Naive thymus-derived CD4-positive, alpha-beta T cell (primary cell): ENCODE measurements at regions not wholly inside any gene's neighbourhood (a gene's known extent, or its start where the extent isn't known, plus 50 kb on each side); places are given as distances from the start of the nearest gene placed in this dataset.
A peak's percentile ranks its signal among the peaks of the same experiment; 100 is the strongest.

Experiments used
- ATAC-seq: fragments of 150-1000 bp; cut with Tn5 transposase; 2 replicates; pipeline ENCODE4 v1.10.0; 2021; ENCODE audit warnings: mild to moderate bottlenecking, moderate library complexity
- CTCF ChIA-PET: fragments of 350-600 bp; sonication (Branson Sonifier 250); formaldehyde crosslinking; loops from one replicate; lab custom pipeline; 2021; ENCODE audit warnings: antibody characterized with exemption; lab: Charles Lee
- POLR2A ChIA-PET: fragments of 350-600 bp; sonication (Branson Sonifier 250); formaldehyde crosslinking; loops from one replicate; lab custom pipeline; 2021; ENCODE audit warnings: antibody characterized with exemption, inconsistent platforms; lab: Charles Lee
- DNase-seq, 9 donors: peaks; one replicate each; pipeline versions ENCODE4 v3.0.0 to v3.0.0-alpha.2; 2020 to 2022; ENCODE audit warnings: mixed read lengths in 1 of 9
- H3K27ac ChIP-seq: one replicate; pipeline ENCODE4 v1.7.0; 2013; ENCODE audit warnings: mild to moderate bottlenecking, low read depth, low read length, moderate library complexity
- H3K27me3 ChIP-seq, 2 donors: one replicate each; pipeline ENCODE4 v1.7.0; 2013; ENCODE audit warnings: low read length in 2 of 2, mild to moderate bottlenecking in 2 of 2, moderate library complexity in 2 of 2; ENCODE audit not compliant: control insufficient read depth in 2 of 2, insufficient read depth in 2 of 2
- H3K36me3 ChIP-seq, 3 experiments: 1 replicate in 2 of 3; 2 replicates in 1 of 3; pipeline ENCODE4 v1.7.0; 2013; ENCODE audit warnings: low read length in 3 of 3, mild to moderate bottlenecking in 3 of 3, moderate library complexity in 1 of 3; ENCODE audit not compliant: insufficient read depth in 3 of 3, control insufficient read depth in 2 of 3
- H3K4me1 ChIP-seq, 2 donors: one replicate each; pipeline ENCODE4 v1.7.0; 2013; ENCODE audit warnings: low read length in 2 of 2, mild to moderate bottlenecking in 2 of 2, moderate library complexity in 1 of 2; ENCODE audit not compliant: control insufficient read depth in 2 of 2, insufficient read depth in 2 of 2
- H3K4me3 ChIP-seq: 2 replicates; pipeline ENCODE4 v1.7.0; 2013; ENCODE audit warnings: mild to moderate bottlenecking, low read length
- H3K9me3 ChIP-seq, 3 experiments: 1 replicate in 2 of 3; 2 replicates in 1 of 3; pipeline ENCODE4 v1.7.0; 2013; ENCODE audit warnings: low read length in 3 of 3; ENCODE audit not compliant: control insufficient read depth in 2 of 3
- H3K27ac Mint-ChIP-seq, 9 donors: one replicate each; pipeline ENCODE4 v1.8.0; 2020 to 2022; ENCODE audit warnings: mixed read lengths in 9 of 9, mild to moderate bottlenecking in 8 of 9, moderate library complexity in 5 of 9, inconsistent platforms in 2 of 9
- H3K27me3 Mint-ChIP-seq, 5 donors: one replicate each; pipeline ENCODE4 v1.8.0; 2021 to 2022; ENCODE audit warnings: mixed read lengths in 5 of 5, mild to moderate bottlenecking in 1 of 5
- H3K36me3 Mint-ChIP-seq, 5 donors: one replicate each; pipeline ENCODE4 v1.8.0; 2020 to 2022; ENCODE audit warnings: mixed read lengths in 5 of 5, mild to moderate bottlenecking in 3 of 5, inconsistent platforms in 1 of 5
- H3K4me1 Mint-ChIP-seq, 7 donors: one replicate each; pipeline ENCODE4 v1.8.0; 2020 to 2022; ENCODE audit warnings: mixed read lengths in 7 of 7, mild to moderate bottlenecking in 3 of 7, inconsistent platforms in 1 of 7
- H3K4me3 Mint-ChIP-seq, 10 donors: one replicate each; pipeline ENCODE4 v1.8.0; 2020 to 2022; ENCODE audit warnings: mild to moderate bottlenecking in 10 of 10, mixed read lengths in 10 of 10, moderate library complexity in 6 of 10, inconsistent platforms in 2 of 10
- H3K9me3 Mint-ChIP-seq, 11 donors: one replicate each; pipeline ENCODE4 v1.8.0; 2020 to 2022; ENCODE audit warnings: mixed read lengths in 11 of 11, mild to moderate bottlenecking in 4 of 11, inconsistent platforms in 1 of 11, moderate library complexity in 1 of 11
- intact Hi-C, 2 donors: fragments of 100-400 bp; cut with micrococcal nuclease; formaldehyde crosslinking; loops; one replicate each; pipeline ENCODE4 v1.15.1; 2023

DNA sequence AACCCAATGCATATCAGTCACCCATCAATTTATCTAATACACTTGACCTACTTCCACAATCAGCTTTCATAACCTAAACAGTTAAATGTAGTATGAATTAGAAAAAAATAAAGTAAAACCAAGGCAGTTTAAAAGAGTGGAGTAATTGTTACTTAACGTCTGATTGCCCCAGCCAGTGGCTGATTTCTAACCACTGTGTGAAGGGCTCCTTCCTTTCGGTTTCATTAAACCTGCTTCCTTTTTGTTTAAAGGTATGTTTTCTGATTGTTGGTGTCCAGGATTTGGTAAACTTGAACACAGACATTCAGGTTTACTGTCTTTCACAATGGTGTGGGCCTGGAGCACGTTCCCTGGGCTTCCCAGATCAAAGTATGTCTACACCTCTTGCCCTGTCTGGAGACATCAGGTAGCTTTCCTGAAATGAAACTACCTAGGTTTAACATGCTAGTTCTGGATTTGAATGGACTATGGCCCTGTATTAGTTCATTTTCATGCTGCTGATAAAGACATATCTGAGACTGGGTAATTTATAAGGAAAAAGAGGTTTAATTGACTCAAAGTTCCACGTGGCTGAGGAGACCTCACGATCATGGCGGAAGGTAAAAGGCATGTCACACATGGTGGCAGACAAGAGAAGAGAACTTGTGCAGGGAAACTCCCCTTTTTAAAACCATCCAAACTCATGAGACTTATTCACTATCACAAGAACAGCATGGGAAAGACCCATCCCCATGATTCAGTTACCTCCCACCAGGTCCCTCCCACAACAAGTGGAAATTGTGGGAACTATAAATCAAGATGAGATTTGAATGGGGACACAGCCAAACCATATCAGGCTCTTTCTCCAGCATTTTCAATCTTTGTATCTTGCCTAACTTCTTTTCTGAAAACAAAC is 605.2 kb upstream of the ID2 start:
- Mint-ChIP-seq H3K4me3 (no peak overlapping the region), H3K27me3 (no peaks in the 10 kb centered on the region), H3K4me1 (peaks cover 0 to 10% (median 5%) of the 10 kb centered on the region in 7 donors), H3K36me3 (peaks cover 4 to 29% (median 11%) of the 10 kb centered on the region in 5 donors), H3K9me3 (peaks cover 0 to 25% (median 15%) of the 10 kb centered on the region in 11 donors), H3K27ac (peak overlapping the region in 1 of 9 donors; percentile 25)
- Histone ChIP-seq H3K36me3 (no peaks in the 10 kb centered on the region), H3K27me3 (no peaks in the 10 kb centered on the region), H3K27ac (no peak overlapping the region), H3K4me3 (no peak overlapping the region), H3K4me1 (no peaks in the 10 kb centered on the region), H3K9me3 (peaks cover 0 to 9% (median 0%) of the 10 kb centered on the region in 3 experiments)
- ATAC-seq (peak; percentile 58), DNase-seq (no peak)
- CTCF ChIA-PET: interaction anchor here (0.6 kb wide), 1 partner anchor 18 kb away, joined by 6 read pairs; no protein-coding TSS in a partner anchor
- POLR2A ChIA-PET: no interaction called here
- intact Hi-C loops: no loop called here

DNA sequence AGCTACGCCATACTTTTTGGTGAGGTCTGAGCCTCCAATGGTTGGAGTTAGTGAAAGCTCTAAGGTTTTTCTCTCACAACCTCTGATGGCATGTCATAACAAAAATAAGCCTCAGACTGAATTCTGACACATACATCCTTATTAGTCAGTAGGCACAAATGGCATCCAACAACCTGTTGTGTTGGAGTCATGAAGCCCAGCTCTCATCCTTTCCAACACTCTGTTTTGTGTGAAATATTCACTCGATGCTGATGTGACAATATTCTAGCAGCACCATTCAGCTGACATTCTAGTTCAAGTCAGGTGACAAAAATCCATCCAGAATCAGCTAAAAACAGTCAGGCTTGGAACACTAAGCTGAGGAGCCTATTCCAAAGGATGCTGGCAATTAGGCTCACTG is 603.2 kb upstream of the ID2 start:
- Histone ChIP-seq H3K27ac (no peak overlapping the region), H3K9me3 (peaks cover 0 to 9% (median 0%) of the 10 kb centered on the region in 3 experiments), H3K36me3 (no peaks in the 10 kb centered on the region), H3K4me1 (no peaks in the 10 kb centered on the region), H3K27me3 (no peaks in the 10 kb centered on the region), H3K4me3 (no peak overlapping the region)
- CTCF ChIA-PET: interaction anchor here (0.7 kb wide), 1 partner anchor 32 kb away, joined by 3 read pairs; no protein-coding TSS in a partner anchor
- Mint-ChIP-seq H3K36me3 (peaks cover 4 to 31% (median 11%) of the 10 kb centered on the region in 5 donors), H3K4me1 (peaks cover 0 to 10% (median 5%) of the 10 kb centered on the region in 7 donors), H3K4me3 (no peak overlapping the region), H3K9me3 (peaks cover 0 to 25% (median 15%) of the 10 kb centered on the region in 11 donors), H3K27ac (no peak overlapping the region), H3K27me3 (no peaks in the 10 kb centered on the region)
- POLR2A ChIA-PET: no interaction called here
- DNase-seq (no peak), ATAC-seq (no peak)
- intact Hi-C loops: no loop called here

DNA sequence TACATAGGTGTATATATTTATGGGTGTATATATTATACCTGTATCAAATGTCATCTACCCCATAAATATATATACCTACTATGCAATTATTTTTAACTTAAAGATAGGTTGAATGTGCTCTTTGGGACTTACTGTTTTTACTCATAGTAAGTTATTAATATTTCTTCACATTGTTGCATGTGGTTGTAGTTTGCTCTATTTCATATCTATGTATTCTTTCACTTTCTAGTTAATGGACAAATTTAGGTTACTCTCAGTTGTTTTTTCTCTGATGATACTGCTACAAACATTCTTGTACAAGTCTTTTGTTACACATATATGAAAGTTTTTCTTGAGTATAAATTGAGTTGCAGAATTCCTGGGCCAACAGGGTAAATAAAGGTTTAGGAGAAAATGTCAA is 601.8 kb upstream of the ID2 start:
- no peaks in the 10 kb centered on the region for H3K27me3 ChIP-seq
- H3K36me3 Mint-ChIP-seq: peaks cover 4 to 26% (median 11%) of the 10 kb centered on the region in 5 donors
- no peaks in the 10 kb centered on the region for H3K36me3 ChIP-seq
- peaks cover 0 to 10% (median 5%) of the 10 kb centered on the region in 7 donors for H3K4me1 Mint-ChIP-seq
- no peaks in the 10 kb centered on the region for H3K27me3 Mint-ChIP-seq
- no peak overlapping the region for H3K27ac ChIP-seq
- peaks cover 0 to 9% (median 0%) of the 10 kb centered on the region in 3 experiments for H3K9me3 ChIP-seq
- no peak overlapping the region for H3K4me3 Mint-ChIP-seq
- peaks cover 0 to 25% (median 15%) of the 10 kb centered on the region in 11 donors for H3K9me3 Mint-ChIP-seq
- DNase-seq (no peak), ATAC-seq (no peak)
- H3K4me1 ChIP-seq: no peaks in the 10 kb centered on the region
- H3K4me3 ChIP-seq: no peak overlapping the region
- no peak overlapping the region for H3K27ac Mint-ChIP-seq
- POLR2A ChIA-PET: no interaction called here
- CTCF ChIA-PET: no interaction called here
- intact Hi-C loops: no loop called here

DNA sequence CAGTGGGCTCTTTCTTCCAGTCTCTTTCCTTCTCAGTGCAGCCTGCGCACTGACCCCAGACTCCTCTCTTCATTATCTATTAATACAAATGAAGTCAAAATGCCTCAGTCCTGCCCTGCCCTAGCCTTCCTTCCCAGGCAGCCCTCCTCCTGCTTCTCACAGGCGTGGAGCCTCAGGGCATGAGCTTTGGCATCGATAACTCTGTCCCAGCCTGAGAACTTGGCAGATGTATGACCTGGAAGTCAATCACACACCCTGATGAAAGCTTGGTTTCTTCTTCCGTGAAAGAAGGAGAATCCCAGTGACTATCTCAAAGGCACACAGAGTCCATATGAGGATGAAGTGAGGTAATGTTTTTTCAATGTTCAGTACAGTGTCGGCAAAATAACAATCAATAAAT is 600.7 kb upstream of the ID2 start:
- Mint-ChIP-seq H3K4me3 (no peak overlapping the region), H3K27ac (no peak overlapping the region), H3K27me3 (no peaks in the 10 kb centered on the region), H3K36me3 (peaks cover 4 to 21% (median 11%) of the 10 kb centered on the region in 5 donors), H3K4me1 (peaks cover 0 to 8% (median 0%) of the 10 kb centered on the region in 7 donors), H3K9me3 (peaks cover 0 to 23% (median 15%) of the 10 kb centered on the region in 11 donors)
- Histone ChIP-seq H3K27me3 (no peaks in the 10 kb centered on the region), H3K27ac (no peak overlapping the region), H3K36me3 (no peaks in the 10 kb centered on the region), H3K9me3 (peaks cover 0 to 9% (median 0%) of the 10 kb centered on the region in 3 experiments), H3K4me3 (no peak overlapping the region), H3K4me1 (no peaks in the 10 kb centered on the region)
- intact Hi-C loops: no loop called here
- ATAC-seq (no peak), DNase-seq (no peak)
- ChIA-PET POLR2A (no interaction called here), CTCF (no interaction called here)

DNA sequence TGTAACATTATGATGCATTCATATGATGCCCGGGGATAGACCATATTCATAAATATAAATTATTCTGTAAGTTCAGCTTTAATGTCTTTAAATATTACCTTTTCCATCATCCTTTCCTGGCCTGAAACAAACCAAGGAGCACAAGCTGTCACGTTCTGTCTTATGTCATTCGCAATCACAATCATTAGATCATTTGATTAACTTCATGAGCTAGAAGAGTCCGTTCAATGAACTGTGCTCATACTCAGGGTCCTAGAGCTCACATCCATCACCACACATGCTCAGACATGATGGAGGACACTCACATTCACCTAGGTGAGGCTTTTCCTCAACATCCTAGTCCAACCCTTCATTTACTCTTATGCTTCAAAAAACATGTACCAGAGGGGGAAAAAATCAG is 599.0 kb upstream of the ID2 start:
- POLR2A ChIA-PET: no interaction called here
- Histone ChIP-seq H3K4me1 (no peaks in the 10 kb centered on the region), H3K27me3 (no peaks in the 10 kb centered on the region), H3K9me3 (peaks cover 0 to 2% (median 0%) of the 10 kb centered on the region in 3 experiments), H3K4me3 (no peak overlapping the region), H3K27ac (no peak overlapping the region), H3K36me3 (no peaks in the 10 kb centered on the region)
- Mint-ChIP-seq H3K4me1 (peaks cover 0 to 2% (median 0%) of the 10 kb centered on the region in 7 donors), H3K4me3 (no peak overlapping the region), H3K27ac (no peak overlapping the region), H3K36me3 (peaks cover 4 to 9% (median 6%) of the 10 kb centered on the region in 5 donors), H3K27me3 (no peaks in the 10 kb centered on the region), H3K9me3 (peaks cover 0 to 10% (median 6%) of the 10 kb centered on the region in 11 donors)
- intact Hi-C loops: no loop called here
- ATAC-seq (no peak), DNase-seq (no peak)
- CTCF ChIA-PET: no interaction called here

DNA sequence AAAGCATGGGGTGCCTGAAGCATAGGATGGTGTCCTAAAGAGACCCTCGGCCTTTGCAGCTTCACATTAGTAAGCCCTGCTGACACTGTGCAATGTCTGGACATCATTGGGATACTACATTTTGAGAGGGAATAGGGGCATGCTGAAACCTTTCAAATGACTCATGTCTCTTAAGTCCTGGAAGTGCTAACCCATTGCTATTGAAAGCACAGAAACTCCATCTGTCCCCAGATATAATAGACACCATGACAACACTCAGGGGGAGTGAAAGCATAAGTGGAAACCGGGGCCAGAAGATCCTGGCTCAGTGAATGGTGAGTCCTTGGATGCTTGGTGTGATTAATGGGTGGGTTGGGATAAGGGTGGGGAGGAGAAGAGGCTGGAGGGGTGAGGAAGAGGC is 595.5 kb upstream of the ID2 start:
- no peak overlapping the region for H3K27ac Mint-ChIP-seq
- CTCF ChIA-PET: no interaction called here

More for the DNA sequence above, 595.5 kb upstream of the ID2 start:
- Histone ChIP-seq H3K27me3 (no peaks in the 10 kb centered on the region), H3K27ac (no peak overlapping the region), H3K4me3 (no peak overlapping the region), H3K36me3 (no peaks in the 10 kb centered on the region), H3K9me3 (no peaks in the 10 kb centered on the region), H3K4me1 (no peaks in the 10 kb centered on the region)
- peaks cover 0 to 2% (median 0%) of the 10 kb centered on the region in 5 donors for H3K36me3 Mint-ChIP-seq
- DNase-seq (no peak), ATAC-seq (no peak)
- H3K4me3 Mint-ChIP-seq: no peak overlapping the region
- peaks cover 0 to 3% (median 0%) of the 10 kb centered on the region in 7 donors for H3K4me1 Mint-ChIP-seq
- intact Hi-C loops: no loop called here
- peaks cover 0 to 4% (median 0%) of the 10 kb centered on the region in 11 donors for H3K9me3 Mint-ChIP-seq
- POLR2A ChIA-PET: no interaction called here
- H3K27me3 Mint-ChIP-seq: no peaks in the 10 kb centered on the region
